Peyer's patch (tissue), 4 donors: ENCODE measurements at regions not wholly inside any gene's neighbourhood (a gene's known extent, or its start where the extent isn't known, plus 50 kb on each side); places are given as distances from the start of the nearest gene placed in this dataset.

Source experiments
- CTCF ChIP-seq, 6 experiments: fragments of 450-650 bp in 4 of 6; fragments of 200-600 bp in 2 of 6; sonication (generic) in 1 of 6; IDR thresholded peaks; one replicate each; pipeline ENCODE4 v1.5.1; 2017 to 2019; ENCODE audit warnings: antibody characterized with exemption in 6 of 6, mild to moderate bottlenecking in 3 of 6, moderate library complexity in 1 of 6
- POLR2A ChIP-seq, 2 donors: fragments of 450-650 bp; IDR thresholded peaks; one replicate each; pipeline ENCODE4 v1.5.1; 2017; ENCODE audit warnings: antibody characterized with exemption in 2 of 2, mild to moderate bottlenecking in 2 of 2, moderate library complexity in 2 of 2

- TF ChIP-seq CTCF (IDR thresholded peaks at IDR 0.05) (no peak), POLR2A (IDR thresholded peaks at IDR 0.05) (no peak)
Measured at GRCh38 chr18:28571929-28572328, 395.0 kb upstream of the CDH2 start.
